HG03378 (cell line): ENCODE measurements at regions not wholly inside any gene's neighbourhood (a gene's known extent, or its start where the extent isn't known, plus 50 kb on each side); places are given as distances from the start of the nearest gene placed in this dataset.

Experiments used
- ATAC-seq: cut with Tn5 transposase; IDR thresholded peaks from one replicate; pipeline ENCODE4 v1.9.1; 2021; ENCODE audit warnings: mild to moderate bottlenecking, moderate library complexity; ENCODE audit not compliant: unreplicated experiment

GRCh38 chr1:59156526-59157199 is 140.2 kb upstream of the FGGY start:
- no peak for ATAC-seq

- no peak for ATAC-seq
Measured at GRCh38 chr1:59158321-59158720, 138.6 kb upstream of the FGGY start.

GRCh38 chr1:59159557-59160203 is 137.2 kb upstream of the FGGY start:
- ATAC-seq = no peak

GRCh38 chr1:59161136-59161535 is 135.8 kb upstream of the FGGY start:
- no peak for ATAC-seq

- no peak for ATAC-seq
Measured at GRCh38 chr1:59162665-59163064, 134.2 kb upstream of the FGGY start.

GRCh38 chr1:59163268-59164092 is 133.4 kb upstream of the FGGY start:
- no peak for ATAC-seq

- no peak for ATAC-seq
Measured at GRCh38 chr1:59164371-59164770, 132.5 kb upstream of the FGGY start.

GRCh38 chr1:59165353-59165752 is 131.5 kb upstream of the FGGY start:
- ATAC-seq = no peak

- no peak for ATAC-seq
Measured at GRCh38 chr1:59169703-59170102, 127.2 kb upstream of the FGGY start.

GRCh38 chr1:59170659-59171058 is 126.2 kb upstream of the FGGY start:
- ATAC-seq = no peak

- ATAC-seq = no peak
Measured at GRCh38 chr1:59171788-59172187, 125.1 kb upstream of the FGGY start.

- ATAC-seq = no peak
Measured at GRCh38 chr1:59172693-59173092, 124.2 kb upstream of the FGGY start.

- no peak for ATAC-seq
Measured at GRCh38 chr1:59173721-59174120, 123.2 kb upstream of the FGGY start.

GRCh38 chr1:59176471-59176870 is 120.4 kb upstream of the FGGY start:
- no peak for ATAC-seq

GRCh38 chr1:59177756-59178155 is 119.1 kb upstream of the FGGY start:
- ATAC-seq = no peak

- ATAC-seq = no peak
Measured at GRCh38 chr1:59178339-59179187, 118.3 kb upstream of the FGGY start.

- no peak for ATAC-seq
Measured at GRCh38 chr1:59179673-59180072, 117.2 kb upstream of the FGGY start.

- no peak for ATAC-seq
Measured at GRCh38 chr1:59180735-59181134, 116.2 kb upstream of the FGGY start.

- ATAC-seq = no peak
Measured at GRCh38 chr1:59183749-59184317, 113.1 kb upstream of the FGGY start.

- ATAC-seq = no peak
Measured at GRCh38 chr1:59184365-59184905, 112.5 kb upstream of the FGGY start.
